C4-2B (cell line): ENCODE measurements at regions not wholly inside any gene's neighbourhood (a gene's known extent, or its start where the extent isn't known, plus 50 kb on each side); places are given as distances from the start of the nearest gene placed in this dataset.

Source experiments
- CTCF ChIP-seq: fragments of 450-650 bp; conservative IDR thresholded peaks from 2 replicates; pipeline ENCODE4 v1.5.1; 2017; ENCODE audit warnings: mild to moderate bottlenecking
- ZFX ChIP-seq: fragments of 450-650 bp; IDR thresholded peaks from 2 replicates; pipeline ENCODE4 v1.6.1; 2017

- TF ChIP-seq CTCF (no peak), ZFX (no peak)
Measured at GRCh38 chrX:137187540-137187939, 153.7 kb upstream of the GPR101 start.
